ENCODE measurements at regions not wholly inside any gene's neighbourhood (a gene's known extent, or its start where the extent isn't known, plus 50 kb on each side); places are given as distances from the start of the nearest gene placed in this dataset.
"Not testable (repeated sequence)": the region's sequence is repeated elsewhere in the genome, so short reads cannot be mapped to it uniquely, and the experiment has no call there.

- no peak for DNase-seq
Measured at GRCh38 chr13:75985132-75985531, 349.0 kb downstream of the LMO7 start.

GRCh38 chr13:75978818-75979217 lies 342.7 kb downstream of the LMO7 start:
- no peak for DNase-seq

- no peak for DNase-seq
Measured at GRCh38 chr13:75968103-75968838, 332.1 kb downstream of the LMO7 start.

- DNase-seq: no peak
Measured at GRCh38 chr13:75963302-75963701, 327.2 kb downstream of the LMO7 start.

GRCh38 chr13:75961911-75962310 lies 325.8 kb downstream of the LMO7 start:
- no peak for DNase-seq

- no peak for DNase-seq
Measured at GRCh38 chr13:75960538-75960994, 324.4 kb downstream of the LMO7 start.

GRCh38 chr13:75959861-75960481 lies 323.8 kb downstream of the LMO7 start:
- DNase-seq: no peak

- DNase-seq: not testable (repeated sequence)
Measured at GRCh38 chr13:75953589-75953988, 317.5 kb downstream of the LMO7 start.

- no peak for DNase-seq
Measured at GRCh38 chr13:75947448-75947847, 311.3 kb downstream of the LMO7 start.

- peak; percentile 32 for DNase-seq
Measured at GRCh38 chr13:75946536-75947284, 310.6 kb downstream of the LMO7 start.

GRCh38 chr13:75945841-75946482 lies 309.8 kb downstream of the LMO7 start:
- DNase-seq: no peak

GRCh38 chr13:75938811-75939560 lies 302.9 kb downstream of the LMO7 start:
- no peak for DNase-seq

- no peak for DNase-seq
Measured at GRCh38 chr13:75936791-75937190, 300.7 kb downstream of the LMO7 start.

- no peak for DNase-seq
Measured at GRCh38 chr13:75935805-75936204, 299.7 kb downstream of the LMO7 start.

GRCh38 chr13:75934889-75935288 lies 298.8 kb downstream of the LMO7 start:
- DNase-seq: no peak

- DNase-seq: peak; percentile 82
Measured at GRCh38 chr13:75932636-75933035, 296.5 kb downstream of the LMO7 start.

GRCh38 chr13:75931116-75931515 lies 295.0 kb downstream of the LMO7 start:
- DNase-seq: no peak

- no peak for DNase-seq
Measured at GRCh38 chr13:75929076-75929475, 292.9 kb downstream of the LMO7 start.

- DNase-seq: no peak
Measured at GRCh38 chr13:75927183-75927669, 291.1 kb downstream of the LMO7 start.

- no peak for DNase-seq
Measured at GRCh38 chr13:75920536-75920935, 284.4 kb downstream of the LMO7 start.

GRCh38 chr13:75919660-75920199 lies 283.6 kb downstream of the LMO7 start:
- DNase-seq: no peak

GRCh38 chr13:75915066-75915465 lies 278.9 kb downstream of the LMO7 start:
- DNase-seq: no peak
